ENCODE measurements at regions not wholly inside any gene's neighbourhood (a gene's known extent, or its start where the extent isn't known, plus 50 kb on each side); places are given as distances from the start of the nearest gene placed in this dataset.

DNA sequence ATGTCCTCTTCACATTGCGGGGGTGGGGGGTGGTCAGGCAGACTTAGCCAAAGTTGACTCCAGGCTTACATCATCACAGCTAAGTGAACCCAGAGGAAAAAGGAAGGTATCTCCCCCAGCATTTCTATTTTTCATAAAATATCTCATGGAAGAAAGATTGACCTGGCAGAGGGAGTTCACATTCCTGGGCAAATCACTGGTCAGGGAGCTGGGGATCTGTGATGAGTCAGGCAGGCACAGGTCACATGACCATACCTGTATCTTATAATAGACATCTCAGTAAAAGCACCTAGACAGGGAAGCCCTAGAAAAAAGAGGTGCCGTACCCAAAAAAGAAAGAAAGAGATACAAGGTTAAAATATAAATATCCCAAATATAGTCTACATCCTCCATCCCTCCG is 57.3 kb upstream of the WWC1 start:
- DNase-seq: no peak

DNA sequence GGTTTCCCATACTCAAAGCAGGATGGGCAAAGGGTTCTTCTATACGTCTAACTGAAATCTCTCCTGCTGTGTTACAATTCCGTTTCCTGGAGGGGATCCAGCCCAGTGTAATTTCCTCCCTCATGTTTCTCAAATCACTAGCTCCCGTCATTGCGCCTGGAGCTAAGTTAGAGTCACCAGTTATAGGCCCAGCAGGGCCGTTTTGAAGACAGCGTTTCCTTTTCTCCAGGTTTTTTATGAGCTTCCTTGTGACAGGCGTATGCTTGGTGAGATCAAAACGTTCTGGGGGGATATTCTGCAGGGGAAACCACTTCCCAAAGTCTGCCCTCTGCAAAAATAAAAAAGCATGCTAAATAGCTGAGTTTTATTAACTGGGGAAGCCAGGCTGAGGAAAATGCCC is 53.0 kb upstream of the WWC1 start:
- DNase-seq: no peak

DNA sequence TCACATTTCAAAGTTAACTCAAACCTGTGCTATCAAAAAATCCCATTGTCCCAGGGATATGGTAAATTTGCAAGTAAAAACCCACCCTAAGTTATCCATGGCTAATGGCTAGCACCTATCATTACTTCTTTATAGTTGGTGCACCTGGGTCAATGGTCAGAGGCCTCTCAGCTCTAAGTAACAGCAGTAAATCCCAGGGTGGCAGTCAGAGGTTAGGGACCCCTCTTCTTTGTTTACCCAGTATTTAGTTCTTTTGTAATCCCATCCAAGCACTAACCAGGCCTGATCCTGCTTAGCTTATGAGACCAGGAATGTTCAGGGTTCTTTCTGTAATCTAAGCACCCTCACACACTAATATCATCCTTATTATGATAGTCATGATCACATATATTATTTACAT is 52.1 kb upstream of the WWC1 start:
- no peak for DNase-seq

Data from activated CD4-positive, alpha-beta T cell treated with anti-CD3 and anti-CD28 coated beads for 48 hours (primary cell).